Astrocyte (in vitro differentiated cells and primary cell): ENCODE measurements at regions not wholly inside any gene's neighbourhood (a gene's known extent, or its start where the extent isn't known, plus 50 kb on each side); places are given as distances from the start of the nearest gene placed in this dataset.

Source experiments
- DNase-seq: peaks from one replicate; pipeline ENCODE4 v3.0.0-alpha.2; 2010; ENCODE audit warnings: low read depth
- FAIRE-seq: peaks from 2 replicates; lab custom pipeline; 2011; peaks lifted over from hg19 to GRCh38; lab: Jason Lieb, UNC
- H2AFZ ChIP-seq: 2 replicates; pipeline ENCODE4 v1.6.0; 2012; ENCODE audit warnings: low read depth, low read length, inconsistent platforms
- H3K27ac ChIP-seq: 2 replicates; pipeline ENCODE4 v1.5.1; 2011; ENCODE audit warnings: low read depth, low read length, inconsistent platforms
- H3K27me3 ChIP-seq: 2 replicates; pipeline ENCODE4 v1.6.0; 2011; ENCODE audit warnings: low read length, inconsistent platforms; ENCODE audit not compliant: insufficient read depth
- H3K36me3 ChIP-seq: 2 replicates; pipeline ENCODE4 v1.5.1; 2011; ENCODE audit warnings: low read length, inconsistent platforms; ENCODE audit not compliant: insufficient read depth
- H3K4me1 ChIP-seq: 2 replicates; pipeline ENCODE4 v1.5.1; 2011; ENCODE audit warnings: low read length, inconsistent platforms; ENCODE audit not compliant: insufficient read depth
- H3K4me2 ChIP-seq: 2 replicates; pipeline ENCODE4 v1.6.0; 2012; ENCODE audit warnings: low read length, inconsistent platforms
- H3K4me3 ChIP-seq: 2 replicates; pipeline ENCODE4 v1.5.1; 2011; ENCODE audit warnings: low read depth, mild to moderate bottlenecking, low read length, inconsistent platforms; ENCODE audit not compliant: insufficient read depth
- H3K79me2 ChIP-seq: 2 replicates; pipeline ENCODE4 v1.6.0; 2012; ENCODE audit warnings: mild to moderate bottlenecking, low read length, inconsistent platforms; ENCODE audit not compliant: insufficient read depth
- H3K9ac ChIP-seq: 2 replicates; pipeline ENCODE4 v1.6.0; 2012; ENCODE audit warnings: mild to moderate bottlenecking, low read length, inconsistent platforms
- H3K9me3 ChIP-seq: 2 replicates; pipeline ENCODE4 v1.5.1; 2012; ENCODE audit warnings: low read depth, mild to moderate bottlenecking, low read length, inconsistent platforms; ENCODE audit not compliant: insufficient read depth
- H4K20me1 ChIP-seq: 2 replicates; pipeline ENCODE4 v1.6.0; 2012; ENCODE audit warnings: low read length, inconsistent platforms; ENCODE audit not compliant: insufficient read depth
- H3K27ac Mint-ChIP-seq: one replicate; pipeline ENCODE4 v1.8.0; 2021; ENCODE audit warnings: mild to moderate bottlenecking, mixed read lengths; ENCODE audit not compliant: unreplicated experiment
- H3K27me3 Mint-ChIP-seq: one replicate; pipeline ENCODE4 v1.8.0; 2021; ENCODE audit warnings: low read depth, mixed read lengths; ENCODE audit not compliant: unreplicated experiment
- H3K36me3 Mint-ChIP-seq: one replicate; pipeline ENCODE4 v1.8.0; 2021; ENCODE audit warnings: low read depth, mixed read lengths; ENCODE audit not compliant: unreplicated experiment
- H3K4me1 Mint-ChIP-seq: one replicate; pipeline ENCODE4 v1.8.0; 2021; ENCODE audit warnings: low read depth, mixed read lengths; ENCODE audit not compliant: unreplicated experiment
- H3K4me3 Mint-ChIP-seq: one replicate; pipeline ENCODE4 v1.8.0; 2021; ENCODE audit warnings: mild to moderate bottlenecking, moderate library complexity, mixed read lengths; ENCODE audit not compliant: unreplicated experiment
- H3K9me3 Mint-ChIP-seq: one replicate; pipeline ENCODE4 v1.8.0; 2021; ENCODE audit warnings: mild to moderate bottlenecking, mixed read lengths; ENCODE audit not compliant: unreplicated experiment
- EZH2 ChIP-seq: IDR thresholded peaks from 2 replicates; pipeline ENCODE4 v1.6.1; 2012; ENCODE audit warnings: mild to moderate bottlenecking, low read length, inconsistent platforms; ENCODE audit not compliant: insufficient read depth
- TF ChIP-seq, protein P1 (sequence below): IDR thresholded peaks from 2 replicates; pipeline ENCODE4 v1.5.1; 2011; ENCODE audit warnings: low read depth, mild to moderate bottlenecking, inconsistent platforms, low read length, moderate library complexity; ENCODE audit not compliant: insufficient read depth

DNA sequence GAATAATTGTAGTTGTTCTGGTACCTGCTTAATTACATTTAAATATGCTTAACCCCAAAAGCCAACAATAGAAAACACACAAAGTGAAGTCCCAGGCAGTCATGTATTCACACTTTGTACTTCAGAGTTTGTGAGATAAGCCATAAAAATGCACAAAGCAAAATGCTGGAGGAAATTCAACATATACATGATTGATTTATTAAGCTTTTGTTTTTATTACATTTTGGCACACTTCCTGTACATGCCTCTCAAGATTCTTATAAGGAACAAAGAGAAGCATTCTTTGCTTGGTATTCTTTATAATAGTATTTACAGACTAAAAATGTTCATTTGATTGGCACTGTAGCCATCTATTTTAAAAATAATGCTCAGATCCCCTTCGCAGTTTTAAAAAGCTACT is 107.7 kb upstream of the ANK3 start:
- no peaks in the 10 kb centered on the region for H3K9me3 ChIP-seq

DNA sequence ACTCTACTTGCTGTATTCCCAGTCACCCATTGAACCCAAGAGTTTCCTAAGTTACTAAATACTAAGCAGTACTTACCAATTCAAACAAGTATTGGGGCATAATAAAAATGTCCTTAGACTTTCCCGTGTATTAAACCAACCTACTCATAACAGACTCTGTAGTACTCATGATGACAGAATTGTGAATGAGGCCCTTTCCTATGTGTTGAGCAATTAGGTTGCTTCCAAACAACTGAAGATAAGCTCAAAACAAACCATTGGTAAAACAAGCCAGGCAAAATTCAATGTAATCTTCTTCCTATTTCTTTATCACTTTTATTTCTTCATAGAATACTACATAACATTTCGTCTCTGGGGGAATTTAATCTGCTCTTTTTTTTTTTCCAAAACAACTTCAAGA is 106.5 kb upstream of the ANK3 start:
- no peaks in the 10 kb centered on the region for H3K36me3 Mint-ChIP-seq
- Histone ChIP-seq H4K20me1 (no peaks in the 10 kb centered on the region), H3K79me2 (no peaks in the 10 kb centered on the region), H3K4me2 (no peak overlapping the region), H3K9ac (no peak overlapping the region), H3K36me3 (no peaks in the 10 kb centered on the region), H3K9me3 (no peaks in the 10 kb centered on the region), H3K4me3 (no peak overlapping the region), H3K4me1 (peaks cover 7% of the 10 kb centered on the region), H3K27ac (no peak overlapping the region), H3K27me3 (no peaks in the 10 kb centered on the region), H2AFZ (no peak overlapping the region)
- no peaks in the 10 kb centered on the region for H3K9me3 Mint-ChIP-seq
- DNase-seq = no peak
- H3K4me3 Mint-ChIP-seq = no peak overlapping the region
- no peak for FAIRE-seq
- no peaks in the 10 kb centered on the region for H3K27me3 Mint-ChIP-seq
- TF ChIP-seq EZH2 = no peak
- TF ChIP-seq, protein P1, sequence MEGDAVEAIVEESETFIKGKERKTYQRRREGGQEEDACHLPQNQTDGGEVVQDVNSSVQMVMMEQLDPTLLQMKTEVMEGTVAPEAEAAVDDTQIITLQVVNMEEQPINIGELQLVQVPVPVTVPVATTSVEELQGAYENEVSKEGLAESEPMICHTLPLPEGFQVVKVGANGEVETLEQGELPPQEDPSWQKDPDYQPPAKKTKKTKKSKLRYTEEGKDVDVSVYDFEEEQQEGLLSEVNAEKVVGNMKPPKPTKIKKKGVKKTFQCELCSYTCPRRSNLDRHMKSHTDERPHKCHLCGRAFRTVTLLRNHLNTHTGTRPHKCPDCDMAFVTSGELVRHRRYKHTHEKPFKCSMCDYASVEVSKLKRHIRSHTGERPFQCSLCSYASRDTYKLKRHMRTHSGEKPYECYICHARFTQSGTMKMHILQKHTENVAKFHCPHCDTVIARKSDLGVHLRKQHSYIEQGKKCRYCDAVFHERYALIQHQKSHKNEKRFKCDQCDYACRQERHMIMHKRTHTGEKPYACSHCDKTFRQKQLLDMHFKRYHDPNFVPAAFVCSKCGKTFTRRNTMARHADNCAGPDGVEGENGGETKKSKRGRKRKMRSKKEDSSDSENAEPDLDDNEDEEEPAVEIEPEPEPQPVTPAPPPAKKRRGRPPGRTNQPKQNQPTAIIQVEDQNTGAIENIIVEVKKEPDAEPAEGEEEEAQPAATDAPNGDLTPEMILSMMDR = no peak
- peaks cover 10% of the 10 kb centered on the region for H3K4me1 Mint-ChIP-seq
- no peak overlapping the region for H3K27ac Mint-ChIP-seq

More for the DNA sequence above, 107.7 kb upstream of the ANK3 start:
- Histone ChIP-seq H2AFZ (no peak overlapping the region), H3K4me1 (peaks cover 7% of the 10 kb centered on the region), H3K27ac (no peak overlapping the region), H3K4me2 (no peak overlapping the region), H3K4me3 (no peak overlapping the region), H3K36me3 (no peaks in the 10 kb centered on the region), H3K9ac (no peak overlapping the region), H4K20me1 (no peaks in the 10 kb centered on the region), H3K79me2 (no peaks in the 10 kb centered on the region), H3K27me3 (no peaks in the 10 kb centered on the region)
- H3K4me3 Mint-ChIP-seq = no peak overlapping the region
- no peaks in the 10 kb centered on the region for H3K36me3 Mint-ChIP-seq
- no peaks in the 10 kb centered on the region for H3K27me3 Mint-ChIP-seq
- no peak for FAIRE-seq
- peak; percentile 38 for DNase-seq
- H3K9me3 Mint-ChIP-seq = no peaks in the 10 kb centered on the region
- peaks cover 10% of the 10 kb centered on the region for H3K4me1 Mint-ChIP-seq
- TF ChIP-seq EZH2 = no peak
- TF ChIP-seq, protein P1 = no peak
- H3K27ac Mint-ChIP-seq = no peak overlapping the region

GRCh38 chr10:60495338-60496055 is 105.8 kb upstream of the ANK3 start:
- FAIRE-seq (no peak), DNase-seq (peak; percentile 61)
- H3K4me2 ChIP-seq = peak overlapping the region; percentile 33
- no peak overlapping the region for H3K9ac ChIP-seq
- no peak for TF ChIP-seq EZH2
- TF ChIP-seq, protein P1 = peak; percentile 24
- no peak overlapping the region for H2AFZ ChIP-seq
- no peaks in the 10 kb centered on the region for H4K20me1 ChIP-seq
- H3K27me3 ChIP-seq = no peaks in the 10 kb centered on the region
- Mint-ChIP-seq H3K27ac (no peak overlapping the region), H3K4me3 (no peak overlapping the region), H3K4me1 (peaks cover 10% of the 10 kb centered on the region), H3K27me3 (no peaks in the 10 kb centered on the region), H3K9me3 (no peaks in the 10 kb centered on the region), H3K36me3 (no peaks in the 10 kb centered on the region)
- no peak overlapping the region for H3K27ac ChIP-seq
- H3K79me2 ChIP-seq = no peaks in the 10 kb centered on the region
- no peaks in the 10 kb centered on the region for H3K36me3 ChIP-seq
- H3K9me3 ChIP-seq = no peaks in the 10 kb centered on the region
- no peak overlapping the region for H3K4me3 ChIP-seq
- peaks cover 7% of the 10 kb centered on the region for H3K4me1 ChIP-seq
